Upper lobe of right lung (tissue), 1 donor: ENCODE measurements at regions not wholly inside any gene's neighbourhood (a gene's known extent, or its start where the extent isn't known, plus 50 kb on each side); places are given as distances from the start of the nearest gene placed in this dataset.

Experiments used
- ATAC-seq: fragments of 200-7000 bp; cut with Tn5 transposase; one replicate; pipeline ENCODE4 v1.9.1; 2020; ENCODE audit warnings: mild to moderate bottlenecking, moderate library complexity
- DNase-seq: peaks from one replicate; pipeline ENCODE4 v3.0.0-alpha.2; 2020
- H3K27ac ChIP-seq: fragments of 200-600 bp; one replicate; pipeline ENCODE4 v1.8.0; 2022
- H3K27me3 ChIP-seq: fragments of 200-600 bp; one replicate; pipeline ENCODE4 v1.8.0; 2022; ENCODE audit warnings: mild to moderate bottlenecking
- H3K36me3 ChIP-seq: fragments of 200-600 bp; one replicate; pipeline ENCODE4 v1.8.0; 2022
- H3K4me1 ChIP-seq: fragments of 200-600 bp; one replicate; pipeline ENCODE4 v1.8.0; 2022
- H3K4me3 ChIP-seq: fragments of 200-600 bp; one replicate; pipeline ENCODE4 v1.8.0; 2022; ENCODE audit warnings: mild to moderate bottlenecking
- H3K9me3 ChIP-seq: fragments of 200-600 bp; one replicate; pipeline ENCODE4 v1.8.0; 2022
- CTCF ChIP-seq: fragments of 200-600 bp; IDR thresholded peaks from one replicate; pipeline ENCODE4 v1.8.0; 2022; ENCODE audit warnings: antibody characterized with exemption
- intact Hi-C: fragments of 100-400 bp; cut with DNase I; formaldehyde crosslinking; loops from one replicate; pipeline ENCODE4 v1.11.0; 2022
- donor health status: DM: no; HTN: yes; CAD: no; lungs with severe emphysema.

DNA sequence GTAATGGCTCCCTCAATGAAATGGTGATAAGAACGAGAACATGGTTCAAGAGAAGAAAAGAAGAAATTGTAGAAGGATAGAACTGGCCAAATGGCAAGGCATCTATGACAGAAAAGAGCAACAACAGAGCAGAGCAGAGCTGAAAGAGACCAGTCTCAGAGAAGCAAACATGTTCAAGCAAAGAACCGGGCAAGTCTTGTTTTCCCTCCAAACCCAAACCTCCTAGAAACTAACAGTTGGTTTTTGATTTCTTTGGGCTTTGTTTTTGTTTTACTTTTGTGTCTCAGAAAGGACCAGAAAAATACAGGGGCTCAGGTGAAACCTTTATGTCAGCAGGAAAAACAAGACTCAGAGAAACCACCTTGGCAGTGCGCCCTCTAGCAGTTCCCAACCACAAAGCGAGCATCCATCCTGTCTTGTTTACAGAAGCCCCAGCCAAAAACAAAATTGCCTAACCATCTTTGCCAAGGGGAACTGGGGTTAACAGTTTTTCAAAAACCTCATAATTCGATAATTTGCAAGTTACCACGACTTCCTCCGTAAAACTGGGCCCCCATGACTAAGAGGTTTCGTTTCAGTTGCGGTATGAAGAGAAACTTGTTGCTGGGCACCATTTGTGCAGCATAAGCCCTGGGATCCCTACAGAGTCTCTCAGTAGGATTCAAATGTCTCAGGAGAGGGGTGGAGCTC, 159.2 kb upstream of the SLC24A5 start:
- no peak overlapping the region for H3K4me3 ChIP-seq
- ATAC-seq (no peak), DNase-seq (no peak)
- TF ChIP-seq CTCF, result no peak
- intact Hi-C loops, result no loop called here
- no peaks in the 10 kb centered on the region for H3K36me3 ChIP-seq
- H3K27ac ChIP-seq, result no peak overlapping the region
- no peaks in the 10 kb centered on the region for H3K4me1 ChIP-seq
- H3K9me3 ChIP-seq, result no peaks in the 10 kb centered on the region
- no peaks in the 10 kb centered on the region for H3K27me3 ChIP-seq

DNA sequence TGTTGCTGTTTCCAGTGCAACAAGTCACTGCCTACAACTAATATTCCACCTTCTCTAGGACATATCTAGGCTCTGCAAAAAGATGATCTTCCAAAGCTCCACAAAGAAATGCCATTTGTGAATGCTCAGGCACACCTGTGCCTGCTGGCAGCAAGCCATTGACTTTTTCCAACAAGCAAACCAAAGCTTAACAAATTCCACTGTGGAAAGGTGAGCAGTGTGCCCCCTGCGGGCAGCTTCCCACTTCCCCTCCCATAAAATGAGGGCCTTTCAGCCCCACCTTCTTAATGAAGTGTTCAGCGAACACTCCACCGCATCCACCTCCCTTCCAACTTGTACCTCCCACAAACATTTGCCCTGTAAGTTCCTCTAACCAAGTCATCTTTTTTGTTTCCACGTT, 157.5 kb upstream of the SLC24A5 start:
- ATAC-seq, result no peak

DNA sequence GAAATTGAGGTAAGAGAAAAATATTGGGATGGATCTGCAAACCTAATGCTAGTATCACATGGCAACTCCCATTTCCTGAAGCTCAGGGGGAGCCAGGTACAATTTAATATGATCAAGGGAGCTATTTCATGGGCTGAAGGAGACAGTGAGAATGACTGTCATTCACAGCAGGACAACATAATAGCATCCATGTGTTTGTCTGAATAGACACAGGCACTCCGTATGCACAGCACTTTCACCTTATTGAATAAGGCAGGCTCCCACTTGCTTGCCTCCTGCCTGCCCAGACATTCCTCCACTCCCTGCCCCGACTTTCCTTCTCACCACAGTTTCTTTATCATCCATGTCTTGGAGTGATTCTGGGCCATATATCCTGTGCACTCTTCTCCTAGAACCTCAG, 156.6 kb upstream of the SLC24A5 start:
- TF ChIP-seq CTCF, result no peak
- ATAC-seq, result no peak
- H3K9me3 ChIP-seq, result no peaks in the 10 kb centered on the region
- H3K27me3 ChIP-seq, result no peaks in the 10 kb centered on the region
- no peak for DNase-seq
- H3K4me3 ChIP-seq, result no peak overlapping the region
- no peaks in the 10 kb centered on the region for H3K4me1 ChIP-seq
- H3K27ac ChIP-seq, result no peak overlapping the region
- intact Hi-C loops, result no loop called here
- H3K36me3 ChIP-seq, result no peaks in the 10 kb centered on the region

More for the DNA sequence above, 157.5 kb upstream of the SLC24A5 start:
- no peak for TF ChIP-seq CTCF
- Histone ChIP-seq H3K27me3 (no peaks in the 10 kb centered on the region), H3K4me3 (no peak overlapping the region), H3K27ac (no peak overlapping the region), H3K9me3 (no peaks in the 10 kb centered on the region), H3K4me1 (no peaks in the 10 kb centered on the region), H3K36me3 (no peaks in the 10 kb centered on the region)
- intact Hi-C loops, result no loop called here
- no peak for DNase-seq

GRCh38 chr15:47965297-47965696, 155.5 kb upstream of the SLC24A5 start:
- Histone ChIP-seq H3K4me1 (no peaks in the 10 kb centered on the region), H3K36me3 (no peaks in the 10 kb centered on the region), H3K27ac (no peak overlapping the region), H3K9me3 (no peaks in the 10 kb centered on the region), H3K27me3 (no peaks in the 10 kb centered on the region), H3K4me3 (no peak overlapping the region)
- ATAC-seq (no peak), DNase-seq (no peak)
- TF ChIP-seq CTCF, result no peak
- intact Hi-C loops, result no loop called here

GRCh38 chr15:47968593-47968992, 152.2 kb upstream of the SLC24A5 start:
- intact Hi-C loops, result no loop called here
- H3K36me3 ChIP-seq, result no peaks in the 10 kb centered on the region
- TF ChIP-seq CTCF, result no peak
- ATAC-seq (no peak), DNase-seq (no peak)
- no peaks in the 10 kb centered on the region for H3K4me1 ChIP-seq
- H3K9me3 ChIP-seq, result no peaks in the 10 kb centered on the region
- H3K27me3 ChIP-seq, result no peaks in the 10 kb centered on the region
- H3K27ac ChIP-seq, result no peak overlapping the region
- H3K4me3 ChIP-seq, result no peak overlapping the region

DNA sequence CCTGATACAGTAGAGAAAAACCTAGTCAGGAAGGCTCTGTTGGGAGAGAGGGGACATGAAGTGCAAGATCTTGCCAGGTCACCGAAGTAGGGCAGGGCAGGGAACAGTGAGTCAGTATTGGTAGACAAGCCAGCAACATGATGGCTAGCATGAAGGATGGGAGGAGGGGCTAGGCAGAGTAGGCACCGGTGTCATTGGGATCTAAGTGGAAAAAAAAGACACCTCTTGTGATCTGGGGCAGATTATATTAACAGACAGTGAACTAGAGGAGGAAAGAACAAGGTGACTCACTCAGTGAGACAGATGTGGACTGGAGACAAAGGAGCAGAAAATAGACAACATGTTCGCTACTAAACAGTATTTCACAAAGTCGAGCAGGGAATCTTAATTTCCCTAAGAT, 149.2 kb upstream of the SLC24A5 start:
- intact Hi-C loops, result no loop called here
- no peak overlapping the region for H3K27ac ChIP-seq
- DNase-seq, result no peak
- no peaks in the 10 kb centered on the region for H3K4me1 ChIP-seq
- no peak for TF ChIP-seq CTCF
- no peaks in the 10 kb centered on the region for H3K9me3 ChIP-seq
- no peaks in the 10 kb centered on the region for H3K36me3 ChIP-seq
- no peak for ATAC-seq
- H3K27me3 ChIP-seq, result no peaks in the 10 kb centered on the region
- H3K4me3 ChIP-seq, result no peak overlapping the region
